Breast epithelium (tissue), 3 donors: ENCODE measurements at regions not wholly inside any gene's neighbourhood (a gene's known extent, or its start where the extent isn't known, plus 50 kb on each side); places are given as distances from the start of the nearest gene placed in this dataset.

Source experiments
- POLR2A ChIP-seq: fragments of 450-650 bp; IDR thresholded peaks from one replicate; pipeline ENCODE4 v1.6.1; 2016; ENCODE audit warnings: antibody characterized with exemption, mild to moderate bottlenecking, moderate library complexity
- TF ChIP-seq, protein P1 (sequence below), 3 donors: fragments of 450-650 bp; IDR thresholded peaks; one replicate each; pipeline ENCODE4 v1.5.1; 2016 to 2017; ENCODE audit warnings: antibody characterized with exemption in 3 of 3, mild to moderate bottlenecking in 3 of 3, moderate library complexity in 3 of 3

DNA sequence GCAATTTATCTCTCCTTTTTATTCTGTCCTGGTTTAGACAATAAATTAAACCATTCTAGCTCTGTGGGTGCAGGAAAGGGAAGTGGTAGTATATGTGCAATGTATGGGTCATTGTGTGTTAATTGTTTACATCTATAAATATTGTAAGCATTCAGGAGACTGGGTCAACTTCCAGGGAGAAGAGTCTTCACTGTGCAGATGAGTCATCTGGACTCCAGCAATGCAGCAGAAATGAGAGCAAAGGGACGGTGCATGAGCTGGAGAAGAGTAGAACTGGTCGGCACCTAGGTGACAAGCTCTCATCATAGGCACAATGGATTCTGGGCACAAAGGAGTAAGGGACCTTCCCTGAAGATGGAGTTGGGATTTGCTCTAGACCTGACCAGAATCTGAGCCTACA is 211.1 kb upstream of the DAAM1 start:
- TF ChIP-seq, protein P1, sequence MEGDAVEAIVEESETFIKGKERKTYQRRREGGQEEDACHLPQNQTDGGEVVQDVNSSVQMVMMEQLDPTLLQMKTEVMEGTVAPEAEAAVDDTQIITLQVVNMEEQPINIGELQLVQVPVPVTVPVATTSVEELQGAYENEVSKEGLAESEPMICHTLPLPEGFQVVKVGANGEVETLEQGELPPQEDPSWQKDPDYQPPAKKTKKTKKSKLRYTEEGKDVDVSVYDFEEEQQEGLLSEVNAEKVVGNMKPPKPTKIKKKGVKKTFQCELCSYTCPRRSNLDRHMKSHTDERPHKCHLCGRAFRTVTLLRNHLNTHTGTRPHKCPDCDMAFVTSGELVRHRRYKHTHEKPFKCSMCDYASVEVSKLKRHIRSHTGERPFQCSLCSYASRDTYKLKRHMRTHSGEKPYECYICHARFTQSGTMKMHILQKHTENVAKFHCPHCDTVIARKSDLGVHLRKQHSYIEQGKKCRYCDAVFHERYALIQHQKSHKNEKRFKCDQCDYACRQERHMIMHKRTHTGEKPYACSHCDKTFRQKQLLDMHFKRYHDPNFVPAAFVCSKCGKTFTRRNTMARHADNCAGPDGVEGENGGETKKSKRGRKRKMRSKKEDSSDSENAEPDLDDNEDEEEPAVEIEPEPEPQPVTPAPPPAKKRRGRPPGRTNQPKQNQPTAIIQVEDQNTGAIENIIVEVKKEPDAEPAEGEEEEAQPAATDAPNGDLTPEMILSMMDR (IDR thresholded peaks at IDR 0.05) = no peak
- TF ChIP-seq POLR2A = no peak
